ENCODE measurements at regions not wholly inside any gene's neighbourhood (a gene's known extent, or its start where the extent isn't known, plus 50 kb on each side); places are given as distances from the start of the nearest gene placed in this dataset.

DNA sequence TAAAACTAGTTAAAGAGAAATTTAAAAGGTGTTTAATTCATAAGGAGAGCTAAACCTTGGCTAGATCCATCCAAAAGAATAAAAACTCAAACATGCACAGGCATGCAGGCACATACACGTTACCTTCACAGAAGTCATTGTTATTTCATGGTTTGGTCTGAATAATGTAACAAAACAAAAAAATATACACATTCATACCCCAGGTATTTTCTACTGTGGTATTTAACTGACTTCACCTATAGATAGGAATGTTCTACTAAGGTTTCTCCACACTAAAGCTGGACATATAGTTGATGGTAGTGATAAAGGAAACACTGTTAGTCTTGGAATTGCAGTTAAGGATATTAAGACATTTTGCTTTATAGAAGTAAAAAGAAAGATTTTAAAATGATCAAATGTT, 283.6 kb upstream of the PCDH10 start:
- TF ChIP-seq EZH2 (IDR thresholded peaks at IDR 0.05; ENCODE audit: low read length), result no peak
- TF ChIP-seq CTCF (optimal IDR thresholded peaks at IDR 0.05 in 1 of 3, IDR thresholded peaks at IDR 0.05 in 1 of 3, conservative IDR thresholded peaks at IDR 0.05 in 1 of 3; ENCODE audit: extremely low read depth in 1 of 3, insufficient read depth in 2 of 3, low read length in 3 of 3), result no peak
